Type B pancreatic cell (in vitro differentiated cells): ENCODE measurements at regions not wholly inside any gene's neighbourhood (a gene's known extent, or its start where the extent isn't known, plus 50 kb on each side); places are given as distances from the start of the nearest gene placed in this dataset.

Source experiments
- DNase-seq: peaks from one replicate; pipeline ENCODE4 v3.0.0; 2021; ENCODE audit warnings: mixed read lengths; ENCODE audit not compliant: unreplicated experiment; ENCODE audit errors: extremely low spot score
- H3K27ac Mint-ChIP-seq: 2 replicates; pipeline ENCODE4 v1.8.0; 2021; ENCODE audit warnings: mild to moderate bottlenecking, mixed read lengths
- H3K27me3 Mint-ChIP-seq: 2 replicates; pipeline ENCODE4 v1.8.0; 2021; ENCODE audit warnings: mixed read lengths
- H3K36me3 Mint-ChIP-seq: 2 replicates; pipeline ENCODE4 v1.8.0; 2021; ENCODE audit warnings: mixed read lengths
- H3K4me1 Mint-ChIP-seq: one replicate; pipeline ENCODE4 v1.8.0; 2021; ENCODE audit warnings: mixed read lengths; ENCODE audit not compliant: unreplicated experiment
- H3K4me3 Mint-ChIP-seq: 2 replicates; pipeline ENCODE4 v1.8.0; 2021; ENCODE audit warnings: mild to moderate bottlenecking, mixed read lengths
- H3K9me3 Mint-ChIP-seq: 2 replicates; pipeline ENCODE4 v1.8.0; 2021; ENCODE audit warnings: mixed read lengths
- TF ChIP-seq, protein P1 (sequence below): fragments of 200-600 bp; sonication (generic); conservative IDR thresholded peaks from 2 replicates; pipeline ENCODE4 v1.5.0; 2021; ENCODE audit warnings: antibody characterized with exemption, mild to moderate bottlenecking

DNA sequence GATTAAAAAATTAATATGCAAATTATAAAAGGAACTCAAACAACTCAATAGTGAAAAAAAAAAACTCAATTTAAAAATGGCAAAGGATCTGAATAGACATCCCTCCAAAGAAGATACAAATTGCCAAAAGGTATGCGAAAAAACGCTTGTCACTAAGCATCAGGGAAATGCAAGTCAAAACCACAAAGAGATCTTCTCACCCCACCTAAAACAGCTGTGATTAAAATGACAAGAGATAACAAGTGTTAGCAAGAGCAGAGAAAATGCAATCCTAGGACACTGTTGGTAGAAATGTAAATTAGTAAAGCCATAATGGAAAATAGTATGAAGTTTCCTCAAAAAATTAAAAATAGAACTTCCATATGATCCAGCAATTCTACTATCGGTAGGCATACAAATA, 166.3 kb upstream of the ZC3H12C start:
- no peaks in the 10 kb centered on the region for H3K36me3 Mint-ChIP-seq
- H3K27ac Mint-ChIP-seq = no peak overlapping the region
- no peaks in the 10 kb centered on the region for H3K9me3 Mint-ChIP-seq
- no peaks in the 10 kb centered on the region for H3K4me1 Mint-ChIP-seq
- TF ChIP-seq, protein P1, sequence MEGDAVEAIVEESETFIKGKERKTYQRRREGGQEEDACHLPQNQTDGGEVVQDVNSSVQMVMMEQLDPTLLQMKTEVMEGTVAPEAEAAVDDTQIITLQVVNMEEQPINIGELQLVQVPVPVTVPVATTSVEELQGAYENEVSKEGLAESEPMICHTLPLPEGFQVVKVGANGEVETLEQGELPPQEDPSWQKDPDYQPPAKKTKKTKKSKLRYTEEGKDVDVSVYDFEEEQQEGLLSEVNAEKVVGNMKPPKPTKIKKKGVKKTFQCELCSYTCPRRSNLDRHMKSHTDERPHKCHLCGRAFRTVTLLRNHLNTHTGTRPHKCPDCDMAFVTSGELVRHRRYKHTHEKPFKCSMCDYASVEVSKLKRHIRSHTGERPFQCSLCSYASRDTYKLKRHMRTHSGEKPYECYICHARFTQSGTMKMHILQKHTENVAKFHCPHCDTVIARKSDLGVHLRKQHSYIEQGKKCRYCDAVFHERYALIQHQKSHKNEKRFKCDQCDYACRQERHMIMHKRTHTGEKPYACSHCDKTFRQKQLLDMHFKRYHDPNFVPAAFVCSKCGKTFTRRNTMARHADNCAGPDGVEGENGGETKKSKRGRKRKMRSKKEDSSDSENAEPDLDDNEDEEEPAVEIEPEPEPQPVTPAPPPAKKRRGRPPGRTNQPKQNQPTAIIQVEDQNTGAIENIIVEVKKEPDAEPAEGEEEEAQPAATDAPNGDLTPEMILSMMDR = no peak
- H3K27me3 Mint-ChIP-seq = no peaks in the 10 kb centered on the region
- H3K4me3 Mint-ChIP-seq = no peak overlapping the region
- no peak for DNase-seq

DNA sequence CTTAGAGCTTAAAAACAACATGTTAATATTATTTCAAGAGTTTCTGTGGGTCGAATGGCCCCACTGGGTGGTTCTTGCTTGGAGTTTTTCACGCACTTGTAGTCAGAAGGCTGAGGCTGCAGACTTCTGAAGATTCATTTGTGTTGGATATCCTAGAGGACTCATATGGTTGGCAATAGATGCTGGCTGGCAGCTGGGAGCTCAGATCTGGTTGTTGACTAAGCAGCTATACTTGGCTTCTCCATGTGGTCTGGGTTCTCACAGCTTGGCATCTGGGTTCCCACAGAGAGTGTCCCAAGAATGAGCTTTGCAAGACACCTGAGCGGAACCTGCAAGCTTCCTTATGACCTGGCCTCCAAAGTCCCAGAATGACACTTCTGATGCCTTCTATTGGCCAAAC, 163.9 kb upstream of the ZC3H12C start:
- H3K4me1 Mint-ChIP-seq = no peaks in the 10 kb centered on the region
- no peaks in the 10 kb centered on the region for H3K27me3 Mint-ChIP-seq
- H3K36me3 Mint-ChIP-seq = no peaks in the 10 kb centered on the region
- no peak overlapping the region for H3K27ac Mint-ChIP-seq
- DNase-seq = no peak
- no peaks in the 10 kb centered on the region for H3K9me3 Mint-ChIP-seq
- TF ChIP-seq, protein P1 = no peak
- no peak overlapping the region for H3K4me3 Mint-ChIP-seq

DNA sequence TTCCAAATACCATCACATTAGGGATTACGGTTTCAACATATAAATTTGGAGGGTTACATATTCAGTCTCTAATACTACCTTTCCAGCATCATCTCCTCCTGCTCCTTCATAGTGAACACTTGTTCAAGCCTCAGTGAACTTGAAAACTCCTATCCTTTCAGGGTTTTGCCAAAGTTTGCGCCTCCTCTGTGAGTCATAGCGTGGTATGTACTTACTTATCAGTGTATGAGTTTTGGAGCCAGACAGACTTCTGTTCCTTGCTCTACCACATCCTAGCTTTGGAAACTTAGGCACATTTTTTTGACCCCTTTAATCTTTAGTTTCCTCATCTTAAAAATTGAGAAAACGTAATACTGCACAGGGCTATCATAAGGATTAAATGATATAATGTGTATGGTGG, 160.1 kb upstream of the ZC3H12C start:
- H3K9me3 Mint-ChIP-seq = no peaks in the 10 kb centered on the region

DNA sequence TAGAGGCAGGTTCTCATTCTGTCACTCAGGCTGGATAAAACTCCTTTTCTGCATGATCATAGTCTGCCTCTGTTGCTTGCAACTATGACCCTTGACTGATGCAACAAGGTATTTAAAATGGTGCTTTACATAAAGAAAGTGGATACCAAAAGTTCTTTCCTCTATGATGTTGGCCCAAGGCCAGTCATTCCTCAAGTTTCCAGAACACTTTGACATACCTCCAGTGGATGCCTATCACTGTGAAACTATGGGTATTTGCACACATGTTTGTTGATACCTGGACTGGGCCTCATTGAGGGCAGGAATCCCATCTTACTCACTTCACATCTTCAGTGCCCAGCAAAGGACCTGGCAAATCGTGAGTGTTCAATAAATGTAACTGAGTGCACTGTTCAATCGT, 159.0 kb upstream of the ZC3H12C start:
- no peaks in the 10 kb centered on the region for H3K36me3 Mint-ChIP-seq
- H3K4me3 Mint-ChIP-seq = no peak overlapping the region
- H3K9me3 Mint-ChIP-seq = no peaks in the 10 kb centered on the region
- no peak for DNase-seq
- TF ChIP-seq, protein P1 = no peak
- no peaks in the 10 kb centered on the region for H3K4me1 Mint-ChIP-seq
- H3K27me3 Mint-ChIP-seq = no peaks in the 10 kb centered on the region
- H3K27ac Mint-ChIP-seq = no peak overlapping the region

More for the DNA sequence above, 160.1 kb upstream of the ZC3H12C start:
- Mint-ChIP-seq H3K4me3 (no peak overlapping the region), H3K27ac (no peak overlapping the region), H3K4me1 (no peaks in the 10 kb centered on the region), H3K36me3 (no peaks in the 10 kb centered on the region), H3K27me3 (no peaks in the 10 kb centered on the region)
- TF ChIP-seq, protein P1 = no peak
- DNase-seq = no peak

DNA sequence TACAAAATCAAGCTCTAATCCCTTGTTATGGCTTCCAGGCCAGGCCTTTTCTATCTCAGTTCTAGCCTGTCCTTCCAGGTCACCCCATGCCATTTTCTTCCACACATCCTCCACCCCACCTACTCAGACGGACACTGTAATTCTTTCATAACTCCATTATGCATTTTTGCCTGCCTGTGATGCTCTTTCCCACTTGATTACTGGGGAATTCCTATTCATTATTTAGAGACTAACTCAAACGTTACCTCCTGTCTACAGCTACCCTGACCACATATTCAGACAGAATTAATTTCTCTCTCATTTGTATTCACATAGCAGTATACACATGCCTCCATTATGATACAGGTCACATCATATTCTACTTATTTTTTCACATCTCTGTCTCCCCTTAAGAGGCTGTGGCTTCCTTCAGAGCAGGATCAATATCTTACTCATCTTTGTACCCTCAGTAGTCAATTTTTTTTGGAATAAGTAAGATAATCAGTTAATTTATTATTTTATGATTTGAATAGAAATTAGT, 156.5 kb upstream of the ZC3H12C start:
- Mint-ChIP-seq H3K4me3 (no peak overlapping the region), H3K36me3 (no peaks in the 10 kb centered on the region), H3K4me1 (no peaks in the 10 kb centered on the region), H3K9me3 (no peaks in the 10 kb centered on the region), H3K27ac (no peak overlapping the region), H3K27me3 (peaks cover 3% of the 10 kb centered on the region)
- TF ChIP-seq, protein P1 = no peak
- DNase-seq = no peak

DNA sequence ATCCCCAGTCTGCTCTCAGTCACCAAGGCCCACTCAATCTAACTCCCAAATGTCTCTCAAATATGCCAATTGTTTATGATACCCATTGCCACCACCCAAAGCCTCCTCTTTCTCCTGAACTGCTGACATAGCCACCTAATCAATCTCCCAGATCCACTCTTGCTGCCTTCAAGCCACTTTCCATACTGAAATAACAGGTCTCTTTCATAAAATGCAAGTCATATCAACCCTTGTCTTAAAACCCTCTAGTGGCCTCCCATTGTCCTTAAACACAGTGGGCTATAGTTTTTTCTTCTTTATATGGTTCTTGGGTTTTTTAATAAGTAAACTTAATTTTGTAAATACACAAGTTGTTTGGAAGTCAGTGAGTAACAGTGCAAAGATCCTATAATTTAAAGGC, 155.2 kb upstream of the ZC3H12C start:
- H3K4me1 Mint-ChIP-seq = no peaks in the 10 kb centered on the region
- H3K27ac Mint-ChIP-seq = no peak overlapping the region
- TF ChIP-seq, protein P1 = no peak
- H3K36me3 Mint-ChIP-seq = no peaks in the 10 kb centered on the region
- H3K4me3 Mint-ChIP-seq = no peak overlapping the region
- H3K27me3 Mint-ChIP-seq = peaks cover 3% of the 10 kb centered on the region
- H3K9me3 Mint-ChIP-seq = no peaks in the 10 kb centered on the region
- DNase-seq = no peak
